BJ (cell line): ENCODE measurements at regions not wholly inside any gene's neighbourhood (a gene's known extent, or its start where the extent isn't known, plus 50 kb on each side); places are given as distances from the start of the nearest gene placed in this dataset.

Source experiments
- CTCF ChIA-PET: fragments of 350-600 bp; formaldehyde crosslinking; extraction: SDS; loops from one replicate; lab custom pipeline; 2021; ENCODE audit warnings: antibody characterized with exemption, inconsistent platforms; lab: Yijun Ruan, JAX
- POLR2A ChIA-PET: fragments of 300-600 bp; sonication (Branson Sonifier 250); formaldehyde crosslinking; extraction: SDS; loops from one replicate; lab custom pipeline; 2021; ENCODE audit warnings: antibody characterized with exemption; lab: Charles Lee
- DNase-seq: peaks from one replicate; pipeline ENCODE4 v3.0.0-alpha.2; 2011; ENCODE audit warnings: low read depth
- H3K27me3 ChIP-seq: 2 replicates; pipeline ENCODE4 v1.6.0; 2011; ENCODE audit warnings: low read length; ENCODE audit not compliant: control insufficient read depth, insufficient read depth
- H3K36me3 ChIP-seq: 2 replicates; pipeline ENCODE4 v1.5.1; 2011; ENCODE audit warnings: low read length; ENCODE audit not compliant: control insufficient read depth, insufficient read depth
- H3K4me3 ChIP-seq: 2 replicates; pipeline ENCODE4 v1.5.1; 2011; ENCODE audit warnings: low read depth, mild to moderate bottlenecking, control low read depth, low read length
- TF ChIP-seq, protein P1 (sequence below): IDR thresholded peaks from 2 replicates; pipeline ENCODE4 v1.5.1; 2011; ENCODE audit warnings: low read depth, mild to moderate bottlenecking, control low read depth, inconsistent platforms, low read length, moderate library complexity; ENCODE audit not compliant: insufficient read depth

DNA sequence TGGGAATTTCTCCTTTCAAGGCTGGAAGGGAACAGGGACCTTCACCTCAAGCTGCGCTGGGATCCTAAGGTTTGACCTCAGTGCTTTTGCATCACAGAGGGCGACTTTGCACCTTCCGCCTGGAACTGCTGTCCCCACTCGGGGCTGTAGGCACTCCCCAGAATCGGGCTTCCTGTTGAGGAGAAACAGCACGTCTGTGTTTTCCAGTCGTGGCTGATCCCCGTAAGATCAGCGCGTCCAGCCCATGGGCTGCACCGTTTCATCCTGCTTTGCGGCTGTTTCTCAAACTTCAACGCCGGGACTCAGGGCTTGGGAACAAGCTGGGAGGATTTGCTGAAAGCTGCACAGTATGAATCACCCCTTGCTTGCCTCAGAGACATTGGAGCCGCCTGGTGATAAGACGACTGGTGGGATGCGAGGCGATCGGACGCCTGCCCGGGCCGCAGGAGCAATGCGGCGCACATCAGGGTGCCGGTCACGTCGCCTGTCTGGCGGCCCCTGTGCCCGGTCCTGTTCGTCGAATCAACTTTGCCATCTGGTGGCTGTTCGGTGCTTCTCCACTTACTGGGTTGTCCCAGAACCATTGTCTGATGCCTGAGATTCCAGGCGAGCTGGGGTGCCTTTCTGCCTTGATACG lies 53.6 kb upstream of the FRMD1 start:
- Histone ChIP-seq H3K36me3 (no peaks in the 10 kb centered on the region), H3K4me3 (no peak overlapping the region), H3K27me3 (no peaks in the 10 kb centered on the region)
- POLR2A ChIA-PET = interaction anchor here (0.5 to 0.7 kb wide), 2 partner anchors 211 to 1133 kb away, joined by 6 to 10 read pairs; partner anchors contain the start of gene CEP43
- TF ChIP-seq, protein P1, sequence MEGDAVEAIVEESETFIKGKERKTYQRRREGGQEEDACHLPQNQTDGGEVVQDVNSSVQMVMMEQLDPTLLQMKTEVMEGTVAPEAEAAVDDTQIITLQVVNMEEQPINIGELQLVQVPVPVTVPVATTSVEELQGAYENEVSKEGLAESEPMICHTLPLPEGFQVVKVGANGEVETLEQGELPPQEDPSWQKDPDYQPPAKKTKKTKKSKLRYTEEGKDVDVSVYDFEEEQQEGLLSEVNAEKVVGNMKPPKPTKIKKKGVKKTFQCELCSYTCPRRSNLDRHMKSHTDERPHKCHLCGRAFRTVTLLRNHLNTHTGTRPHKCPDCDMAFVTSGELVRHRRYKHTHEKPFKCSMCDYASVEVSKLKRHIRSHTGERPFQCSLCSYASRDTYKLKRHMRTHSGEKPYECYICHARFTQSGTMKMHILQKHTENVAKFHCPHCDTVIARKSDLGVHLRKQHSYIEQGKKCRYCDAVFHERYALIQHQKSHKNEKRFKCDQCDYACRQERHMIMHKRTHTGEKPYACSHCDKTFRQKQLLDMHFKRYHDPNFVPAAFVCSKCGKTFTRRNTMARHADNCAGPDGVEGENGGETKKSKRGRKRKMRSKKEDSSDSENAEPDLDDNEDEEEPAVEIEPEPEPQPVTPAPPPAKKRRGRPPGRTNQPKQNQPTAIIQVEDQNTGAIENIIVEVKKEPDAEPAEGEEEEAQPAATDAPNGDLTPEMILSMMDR = peak; percentile 44
- CTCF ChIA-PET = interaction anchor here (0.9 to 1.7 kb wide), 8 partner anchors 15 to 235 kb away, joined by 3 to 7 read pairs (median 3); no protein-coding TSS in a partner anchor
- DNase-seq = peak; percentile 9

DNA sequence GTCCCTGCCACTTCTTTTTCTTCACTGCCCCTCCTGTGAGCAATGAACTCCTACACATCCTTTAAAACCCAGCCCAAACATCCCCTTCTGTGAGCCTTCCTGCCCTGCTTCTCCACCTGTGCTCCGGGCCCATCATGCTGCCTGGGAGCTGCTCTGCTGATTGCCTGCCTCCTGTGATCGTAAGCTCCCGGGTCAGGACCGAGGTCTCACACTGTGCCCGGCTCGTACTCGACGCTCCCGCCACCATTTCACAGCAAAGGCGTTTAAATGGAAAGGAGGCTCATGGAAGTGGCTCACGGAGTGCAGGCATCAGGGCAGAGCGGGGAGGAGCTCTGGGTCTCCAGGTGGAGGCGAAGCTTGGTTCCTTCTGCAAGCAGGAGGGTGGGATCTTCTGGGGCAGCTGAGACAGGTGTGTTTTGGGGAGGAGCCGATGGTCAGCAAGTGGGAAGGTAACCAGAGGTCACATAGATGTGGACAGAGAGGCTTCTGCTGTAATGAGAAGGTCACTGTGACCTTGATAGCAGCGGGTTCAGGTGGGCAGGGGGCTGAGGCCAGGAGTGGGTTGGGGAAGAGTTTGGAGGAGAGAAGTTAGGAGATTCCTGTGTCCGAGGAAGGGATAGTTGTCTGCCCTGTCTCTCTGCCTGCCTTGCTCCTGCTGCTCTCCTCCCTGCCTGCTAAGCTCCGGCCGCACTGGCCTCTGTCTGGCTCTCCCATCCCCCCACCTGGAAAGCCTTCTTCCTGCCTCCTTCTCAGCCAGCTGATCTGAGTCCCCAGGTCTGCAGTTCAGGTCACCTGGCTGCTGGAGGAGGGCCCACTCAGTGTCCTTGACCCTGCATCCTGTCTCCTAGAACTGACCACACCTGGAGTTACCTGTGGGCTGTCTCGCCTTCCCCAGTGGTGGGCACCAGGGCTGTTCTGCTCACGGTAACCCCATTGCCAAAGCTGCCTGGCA lies 52.7 kb upstream of the FRMD1 start:
- H3K36me3 ChIP-seq = no peaks in the 10 kb centered on the region
- ChIA-PET POLR2A (no interaction called here), CTCF (interaction anchor here (0.9 to 1.7 kb wide), 5 partner anchors 16 to 225 kb away, joined by 3 to 4 read pairs (median 3); no protein-coding TSS in a partner anchor)
- no peak for DNase-seq
- H3K27me3 ChIP-seq = no peaks in the 10 kb centered on the region
- TF ChIP-seq, protein P1 = no peak
- no peak overlapping the region for H3K4me3 ChIP-seq

DNA sequence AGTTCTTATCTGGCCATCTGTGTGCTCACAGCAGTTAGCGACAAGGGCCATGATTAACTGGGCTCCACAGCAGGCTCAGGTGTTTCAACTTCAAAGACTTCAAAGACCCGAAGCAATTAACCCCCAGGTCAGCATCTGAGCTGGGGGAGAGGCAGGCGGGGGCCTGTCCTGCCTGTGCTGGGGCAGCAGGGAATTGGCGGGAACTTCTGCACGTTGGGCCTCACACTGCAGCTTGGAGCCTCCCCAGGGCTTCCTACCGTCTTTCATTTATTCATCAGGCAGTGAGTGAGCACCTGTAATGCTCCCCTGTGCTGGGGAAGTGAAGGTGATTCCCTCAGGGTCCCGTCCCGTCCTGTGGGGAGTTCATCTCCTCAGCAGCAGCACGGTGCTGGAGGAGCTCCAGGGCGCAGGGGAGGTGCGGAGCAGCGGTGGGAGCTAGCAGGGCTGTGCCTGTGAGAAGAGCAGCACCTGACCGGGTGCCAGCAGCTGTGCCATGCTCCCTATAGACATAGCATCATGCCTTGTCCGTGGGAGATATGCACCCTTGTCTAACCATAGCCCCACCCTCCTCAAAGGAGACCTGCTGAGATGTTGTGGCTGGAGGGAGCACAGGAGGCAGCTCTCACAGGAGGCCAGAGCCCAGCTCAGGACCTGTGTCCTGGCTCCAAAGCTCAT lies 51.8 kb upstream of the FRMD1 start:
- no peak for DNase-seq
- TF ChIP-seq, protein P1 = no peak
- no peak overlapping the region for H3K4me3 ChIP-seq
- ChIA-PET POLR2A (no interaction called here), CTCF (interaction anchor here (1.3 to 1.5 kb wide), 2 partner anchors 150 to 224 kb away, joined by 4 read pairs; no protein-coding TSS in a partner anchor)
- H3K27me3 ChIP-seq = no peaks in the 10 kb centered on the region
- H3K36me3 ChIP-seq = no peaks in the 10 kb centered on the region

DNA sequence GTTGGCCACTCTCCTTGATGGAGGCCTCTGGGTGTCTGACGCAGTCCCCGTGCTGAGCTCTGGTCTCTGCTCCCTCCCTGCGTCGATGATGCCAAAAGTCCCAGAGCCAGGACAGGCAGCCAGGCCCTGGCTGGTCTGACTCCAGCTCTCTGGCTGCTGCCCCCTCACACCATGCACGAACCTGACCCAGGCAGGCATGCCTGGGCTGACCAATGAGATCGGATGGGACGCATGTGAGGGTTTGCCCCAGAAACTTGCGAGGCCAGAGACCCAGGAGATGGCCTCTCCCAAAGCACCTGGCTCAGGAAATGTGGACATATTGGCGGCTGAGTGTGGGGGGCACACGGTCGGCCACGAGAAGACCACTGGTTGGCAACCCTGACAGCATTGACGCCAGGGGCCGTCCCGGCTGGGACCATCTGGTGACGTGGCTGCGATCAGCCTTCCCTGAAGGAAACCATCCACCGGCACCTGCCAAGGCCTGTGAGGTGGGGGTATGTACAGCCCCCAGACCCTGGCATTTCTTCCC lies 51.2 kb upstream of the FRMD1 start:
- Histone ChIP-seq H3K4me3 (no peak overlapping the region), H3K36me3 (no peaks in the 10 kb centered on the region), H3K27me3 (no peaks in the 10 kb centered on the region)
- POLR2A ChIA-PET = no interaction called here
- CTCF ChIA-PET = interaction anchor here (0.5 kb wide), 1 partner anchor 32 kb away, joined by 3 read pairs; no protein-coding TSS in a partner anchor
- DNase-seq = no peak
- TF ChIP-seq, protein P1 = no peak
